ENCODE measurements at regions not wholly inside any gene's neighbourhood (a gene's known extent, or its start where the extent isn't known, plus 50 kb on each side); places are given as distances from the start of the nearest gene placed in this dataset.

DNA sequence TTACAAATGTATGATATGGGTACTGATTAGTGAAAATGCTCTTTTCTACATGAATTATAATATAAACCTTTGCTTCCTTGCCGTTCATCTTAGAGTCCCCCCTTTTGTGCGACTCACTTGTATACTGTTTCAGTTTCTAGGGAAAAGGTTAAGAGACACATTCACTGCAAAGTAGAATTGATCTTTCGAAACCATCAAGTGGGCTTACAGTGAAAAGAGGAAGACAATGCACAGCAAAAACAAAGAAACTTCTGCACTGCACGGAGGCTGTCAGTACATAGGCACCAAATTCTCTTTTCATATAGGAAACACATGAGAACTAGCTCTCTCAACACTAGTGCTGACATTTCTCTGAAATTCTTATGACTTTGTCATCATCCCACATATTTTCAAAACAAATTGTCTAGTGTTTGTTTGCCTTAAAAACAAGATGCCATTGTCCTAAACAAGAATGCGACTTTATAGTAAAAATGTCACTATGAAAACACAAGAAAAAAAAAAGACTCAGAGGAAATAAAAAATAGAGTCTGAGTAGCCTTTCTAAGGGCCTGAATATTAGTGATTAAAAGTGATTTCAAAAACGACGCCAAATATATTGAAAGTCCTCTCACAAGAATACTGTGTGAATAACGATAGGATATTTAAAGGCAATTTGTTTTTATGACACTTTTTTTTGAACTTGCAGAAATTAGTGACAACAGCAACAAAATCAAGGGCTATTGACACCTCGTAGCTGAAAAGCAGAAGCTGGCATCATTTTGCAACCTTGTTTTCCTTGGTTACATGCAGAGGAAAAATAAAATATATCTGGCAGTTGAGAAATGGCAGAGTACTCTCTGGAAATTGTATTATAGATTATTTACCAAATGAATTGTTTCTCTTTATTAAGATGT, 827.0 kb downstream of the BCL11A start:
- H3K9me3 ChIP-seq, result no peaks in the 10 kb centered on the region
- ATAC-seq (ENCODE audit: insufficient number of reproducible peaks, low FRiP score, low read depth) (no peak), DNase-seq (ENCODE audit: low spot score) (no peak)
- no peaks in the 10 kb centered on the region for H3K27me3 ChIP-seq (replicated peaks; ENCODE audit: insufficient read depth)
- no peaks in the 10 kb centered on the region for H3K4me1 ChIP-seq (ENCODE audit: control insufficient read depth in 1 of 2, low read depth in 2 of 2)
- H3K27ac ChIP-seq, result no peak overlapping the region
- H3K4me3 ChIP-seq, result no peak overlapping the region
- TF ChIP-seq, protein P1, sequence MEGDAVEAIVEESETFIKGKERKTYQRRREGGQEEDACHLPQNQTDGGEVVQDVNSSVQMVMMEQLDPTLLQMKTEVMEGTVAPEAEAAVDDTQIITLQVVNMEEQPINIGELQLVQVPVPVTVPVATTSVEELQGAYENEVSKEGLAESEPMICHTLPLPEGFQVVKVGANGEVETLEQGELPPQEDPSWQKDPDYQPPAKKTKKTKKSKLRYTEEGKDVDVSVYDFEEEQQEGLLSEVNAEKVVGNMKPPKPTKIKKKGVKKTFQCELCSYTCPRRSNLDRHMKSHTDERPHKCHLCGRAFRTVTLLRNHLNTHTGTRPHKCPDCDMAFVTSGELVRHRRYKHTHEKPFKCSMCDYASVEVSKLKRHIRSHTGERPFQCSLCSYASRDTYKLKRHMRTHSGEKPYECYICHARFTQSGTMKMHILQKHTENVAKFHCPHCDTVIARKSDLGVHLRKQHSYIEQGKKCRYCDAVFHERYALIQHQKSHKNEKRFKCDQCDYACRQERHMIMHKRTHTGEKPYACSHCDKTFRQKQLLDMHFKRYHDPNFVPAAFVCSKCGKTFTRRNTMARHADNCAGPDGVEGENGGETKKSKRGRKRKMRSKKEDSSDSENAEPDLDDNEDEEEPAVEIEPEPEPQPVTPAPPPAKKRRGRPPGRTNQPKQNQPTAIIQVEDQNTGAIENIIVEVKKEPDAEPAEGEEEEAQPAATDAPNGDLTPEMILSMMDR (IDR thresholded peaks at IDR 0.05), result no peak
- H3K36me3 ChIP-seq, result no peaks in the 10 kb centered on the region

DNA sequence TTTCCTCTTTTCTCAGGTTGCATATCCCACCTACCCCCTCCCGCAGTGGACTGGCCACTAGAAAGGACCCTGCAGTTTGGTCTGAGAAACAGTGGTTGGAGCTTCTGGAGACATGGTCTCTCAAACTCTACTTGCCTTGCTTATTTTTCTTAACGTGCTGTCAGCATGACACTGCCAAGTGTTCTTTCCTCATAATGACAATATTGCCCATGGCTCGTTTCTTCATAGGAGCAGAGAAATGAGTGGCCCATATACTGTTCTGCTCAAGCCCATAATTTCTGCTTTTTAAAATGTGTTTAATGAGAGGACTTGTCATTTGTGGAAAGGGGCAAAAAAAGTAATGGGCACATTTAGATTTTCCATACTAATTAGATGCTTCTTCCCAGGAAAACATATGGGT, 828.7 kb downstream of the BCL11A start:
- Histone ChIP-seq H3K9me3 (no peaks in the 10 kb centered on the region), H3K36me3 (no peaks in the 10 kb centered on the region), H3K4me3 (no peak overlapping the region), H3K27ac (no peak overlapping the region), H3K4me1 (ENCODE audit: control insufficient read depth in 1 of 2, low read depth in 2 of 2) (no peaks in the 10 kb centered on the region), H3K27me3 (replicated peaks; ENCODE audit: insufficient read depth) (no peaks in the 10 kb centered on the region)
- ATAC-seq (ENCODE audit: insufficient number of reproducible peaks, low FRiP score, low read depth) (no peak), DNase-seq (ENCODE audit: low spot score) (no peak)
- TF ChIP-seq, protein P1 (IDR thresholded peaks at IDR 0.05), result no peak

DNA sequence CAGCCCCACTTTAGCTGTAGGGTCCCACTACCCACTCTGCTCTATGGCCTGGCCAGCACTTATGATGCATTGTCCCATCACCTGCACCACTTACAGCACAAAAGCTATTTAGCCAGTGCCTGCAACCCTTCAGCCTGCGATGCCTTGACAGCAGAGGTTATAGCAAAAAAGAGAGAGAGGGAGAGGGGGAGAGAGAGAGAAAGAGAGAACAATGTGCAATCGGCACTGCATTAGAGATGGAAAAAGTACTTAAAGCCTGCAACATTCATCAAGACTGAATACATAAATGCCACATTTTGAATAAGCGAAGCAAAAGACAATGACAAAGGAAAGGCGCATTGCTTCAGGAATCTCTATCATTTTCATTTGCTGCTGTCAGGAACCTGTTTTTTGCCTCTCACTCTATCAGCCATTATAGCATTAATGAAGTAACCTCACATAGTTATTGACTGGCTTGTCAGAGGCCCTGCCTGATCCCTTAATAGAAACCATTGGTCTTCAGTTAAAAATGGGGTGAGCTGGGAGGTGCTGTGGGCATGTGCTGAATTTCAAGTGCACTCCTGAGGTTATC, 833.1 kb downstream of the BCL11A start:
- Histone ChIP-seq H3K4me3 (no peak overlapping the region), H3K36me3 (no peaks in the 10 kb centered on the region), H3K27ac (no peak overlapping the region), H3K9me3 (no peaks in the 10 kb centered on the region), H3K4me1 (ENCODE audit: control insufficient read depth in 1 of 2, low read depth in 2 of 2) (no peaks in the 10 kb centered on the region), H3K27me3 (replicated peaks; ENCODE audit: insufficient read depth) (no peaks in the 10 kb centered on the region)
- DNase-seq (ENCODE audit: low spot score) (no peak), ATAC-seq (ENCODE audit: insufficient number of reproducible peaks, low FRiP score, low read depth) (no peak)
- TF ChIP-seq, protein P1 (IDR thresholded peaks at IDR 0.05), result no peak

DNA sequence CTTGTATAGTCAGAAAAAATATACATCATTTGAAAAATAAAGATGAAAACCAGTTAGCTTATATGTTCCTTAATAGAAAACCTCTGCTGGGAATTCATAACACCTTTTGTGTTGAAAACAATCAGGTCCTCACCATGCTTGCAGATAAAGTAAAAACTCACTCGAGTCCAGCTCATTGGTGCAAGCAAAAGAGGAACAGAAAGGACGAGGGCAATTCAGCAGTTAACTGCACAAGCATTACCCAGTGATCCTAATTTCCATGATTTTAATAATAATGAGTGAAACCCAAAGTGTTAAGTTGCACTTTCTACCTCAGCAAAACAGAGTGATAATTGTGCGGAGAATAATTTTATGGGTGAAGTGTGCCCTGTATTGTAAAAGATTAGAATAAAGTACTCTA, 839.9 kb downstream of the BCL11A start:
- H3K4me3 ChIP-seq, result no peak overlapping the region
- H3K36me3 ChIP-seq, result no peaks in the 10 kb centered on the region
- H3K27ac ChIP-seq, result no peak overlapping the region
- DNase-seq (ENCODE audit: low spot score), result no peak
- H3K4me1 ChIP-seq (ENCODE audit: control insufficient read depth in 1 of 2, low read depth in 2 of 2), result no peaks in the 10 kb centered on the region
- TF ChIP-seq, protein P1 (IDR thresholded peaks at IDR 0.05), result no peak
- no peaks in the 10 kb centered on the region for H3K27me3 ChIP-seq (replicated peaks; ENCODE audit: insufficient read depth)
- H3K9me3 ChIP-seq, result no peaks in the 10 kb centered on the region
- no peak for ATAC-seq (ENCODE audit: insufficient number of reproducible peaks, low FRiP score, low read depth)

DNA sequence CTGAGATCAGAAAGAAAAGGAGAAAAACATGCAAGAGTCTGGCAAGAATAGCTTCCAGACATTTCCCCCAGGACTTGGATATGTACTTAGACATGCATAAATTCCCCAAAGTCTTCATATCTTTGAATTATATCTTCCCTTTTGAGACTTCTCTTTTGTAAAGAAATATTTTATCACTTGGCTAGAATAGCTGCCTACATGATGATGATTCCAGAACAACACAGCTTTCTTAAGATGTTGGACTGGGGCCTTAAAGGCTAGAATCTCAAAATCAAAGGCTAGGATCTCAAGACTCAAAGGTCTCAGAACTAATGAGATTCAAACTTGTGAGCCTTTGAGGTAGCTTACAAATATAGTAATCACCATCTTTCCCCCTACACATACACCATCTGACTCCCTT, 842.3 kb downstream of the BCL11A start:
- Histone ChIP-seq H3K4me3 (no peak overlapping the region), H3K27me3 (replicated peaks; ENCODE audit: insufficient read depth) (no peaks in the 10 kb centered on the region), H3K27ac (no peak overlapping the region), H3K4me1 (ENCODE audit: control insufficient read depth in 1 of 2, low read depth in 2 of 2) (no peaks in the 10 kb centered on the region), H3K36me3 (no peaks in the 10 kb centered on the region), H3K9me3 (no peaks in the 10 kb centered on the region)
- ATAC-seq (ENCODE audit: insufficient number of reproducible peaks, low FRiP score, low read depth) (no peak), DNase-seq (ENCODE audit: low spot score) (no peak)
- TF ChIP-seq, protein P1 (IDR thresholded peaks at IDR 0.05), result no peak
